HG02571 (cell line): ENCODE measurements at regions not wholly inside any gene's neighbourhood (a gene's known extent, or its start where the extent isn't known, plus 50 kb on each side); places are given as distances from the start of the nearest gene placed in this dataset.

Source experiments
- ATAC-seq: cut with Tn5 transposase; IDR thresholded peaks from one replicate; pipeline ENCODE4 v1.9.1; 2021; ENCODE audit warnings: mild to moderate bottlenecking, moderate library complexity; ENCODE audit not compliant: unreplicated experiment

DNA sequence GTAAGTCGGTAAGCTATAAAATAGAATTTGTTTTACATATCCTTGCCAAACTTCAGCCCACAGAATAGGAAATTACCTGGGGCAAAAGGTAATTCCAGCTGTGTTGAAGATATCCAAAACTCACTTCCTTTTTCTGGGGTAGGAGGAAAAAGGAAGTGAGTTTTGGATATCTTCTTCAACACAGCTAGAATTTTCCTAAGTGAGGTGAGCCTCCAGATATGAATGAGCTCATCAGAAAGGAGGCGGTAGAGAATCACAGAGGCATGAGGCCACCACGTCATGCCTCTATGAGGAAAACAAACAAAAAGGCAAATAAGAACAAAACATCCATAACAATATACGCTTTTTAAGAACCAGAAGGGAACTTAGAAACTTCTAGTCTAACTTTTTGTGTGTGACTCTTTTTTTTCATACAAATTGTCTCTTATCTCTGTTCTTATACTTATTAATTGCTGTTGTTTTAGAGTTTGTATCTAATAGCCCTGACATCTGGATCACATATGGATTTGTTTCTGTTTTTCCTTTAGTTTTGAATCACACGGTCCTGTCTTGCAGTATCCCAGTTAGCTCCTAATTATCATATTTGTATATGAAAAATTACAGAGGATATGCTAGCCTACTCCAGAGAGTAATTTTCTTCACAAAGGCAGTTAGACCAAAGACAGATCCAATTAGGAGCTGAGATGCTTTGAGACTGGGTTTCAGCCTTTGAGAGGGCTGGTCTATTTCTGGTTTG is 104.5 kb downstream of the RBM43 start:
- no peak for ATAC-seq

DNA sequence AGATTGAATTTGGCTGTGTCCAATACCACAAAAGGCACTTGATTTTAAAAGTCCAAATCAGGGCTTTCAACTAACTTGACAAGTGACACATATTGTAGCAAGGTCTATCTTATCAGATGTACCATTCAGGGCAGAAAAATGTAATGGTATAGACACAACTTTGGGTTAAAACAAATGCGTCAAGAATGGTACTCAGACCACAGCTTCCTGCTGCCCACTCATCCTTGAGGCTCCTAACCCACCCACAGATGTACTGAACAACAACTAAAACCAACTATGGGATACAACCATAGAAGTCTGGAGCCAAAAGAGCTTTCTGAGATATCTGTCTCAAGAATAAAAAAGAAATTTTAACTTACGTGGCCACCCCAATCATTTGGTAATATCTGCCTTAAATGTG is 105.2 kb downstream of the RBM43 start:
- no peak for ATAC-seq

DNA sequence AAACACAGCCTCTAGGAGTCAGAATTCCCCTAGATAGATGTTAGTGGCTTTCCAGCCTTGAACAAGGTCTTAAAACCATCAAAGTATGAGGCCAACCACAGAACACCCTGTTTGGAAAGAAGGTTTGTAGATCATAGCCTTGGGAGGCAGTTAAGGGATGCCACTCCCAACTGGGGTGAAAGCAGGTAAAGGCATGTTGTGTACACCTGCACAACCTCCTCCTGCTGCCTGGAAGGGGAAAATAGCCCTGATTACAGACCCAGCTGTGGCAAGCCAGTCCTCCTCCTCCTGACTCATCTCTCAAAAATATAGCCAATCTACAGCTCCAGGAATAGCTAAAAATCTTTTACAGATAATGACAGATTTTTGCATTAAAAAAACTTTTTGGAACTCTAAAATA is 108.1 kb downstream of the RBM43 start:
- no peak for ATAC-seq

DNA sequence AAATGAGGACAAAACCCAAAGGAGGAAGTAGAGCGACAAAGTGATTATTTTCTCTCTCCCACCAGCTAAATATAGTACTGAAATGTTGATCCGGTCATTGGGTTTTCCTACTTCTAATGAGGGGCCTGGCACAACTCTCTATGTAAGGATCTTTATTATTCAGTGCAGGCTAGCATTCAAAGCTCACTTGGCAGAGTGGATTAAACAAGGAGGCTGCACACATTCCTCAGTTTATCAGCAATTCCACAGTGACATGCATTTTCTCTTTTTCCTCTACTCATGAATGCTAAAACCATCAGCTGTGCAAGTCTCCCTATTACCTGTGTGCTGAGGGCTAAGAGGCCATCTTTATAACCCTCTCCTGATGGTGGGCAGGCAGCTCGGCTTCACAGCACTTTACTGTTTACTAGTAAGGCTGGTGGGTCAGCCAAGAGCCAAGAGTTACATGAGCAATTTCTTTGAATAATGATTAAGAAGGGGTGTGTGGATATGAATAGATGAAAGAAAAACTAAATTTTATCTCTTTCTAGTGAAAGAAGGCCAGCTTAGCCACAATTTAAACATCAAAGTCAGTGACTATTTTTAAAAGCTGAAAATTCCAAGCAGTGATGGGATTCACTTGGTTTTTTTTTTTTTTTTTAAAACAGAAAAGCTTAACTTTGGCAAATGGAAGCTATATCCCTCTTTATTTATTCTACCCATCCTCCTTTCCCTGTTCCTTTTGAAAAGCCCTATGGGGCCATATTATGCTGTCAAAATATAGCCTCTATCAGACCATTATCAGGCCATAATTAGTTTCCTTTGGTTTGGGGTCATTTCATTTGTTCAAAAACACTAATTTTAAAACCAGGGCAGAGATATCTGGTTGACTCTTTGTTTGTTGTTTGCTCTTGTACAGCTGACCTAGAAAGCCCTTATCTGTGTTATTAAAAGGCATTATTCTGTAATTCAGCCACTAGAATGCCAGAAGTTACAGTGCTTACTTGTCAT is 111.0 kb downstream of the RBM43 start:
- ATAC-seq, result no peak

DNA sequence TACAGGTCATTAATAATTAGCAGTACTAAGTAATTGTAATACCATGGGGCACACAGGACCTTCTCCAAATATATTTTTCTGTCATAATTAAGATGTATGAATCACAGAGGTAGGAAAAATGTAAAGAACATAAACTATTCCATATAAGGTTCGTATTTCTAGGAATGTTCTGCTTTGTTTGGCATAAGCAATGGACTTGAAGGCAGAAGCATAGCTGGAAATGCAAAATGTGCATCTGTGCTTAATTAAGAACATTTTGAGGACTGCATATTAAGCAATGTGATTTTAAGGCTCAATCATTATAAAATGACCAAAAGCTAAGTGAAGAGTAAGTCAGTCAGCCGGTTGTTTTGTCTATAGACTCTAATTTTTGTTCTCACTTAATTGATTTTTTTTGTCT is 123.2 kb downstream of the RBM43 start:
- ATAC-seq, result no peak

DNA sequence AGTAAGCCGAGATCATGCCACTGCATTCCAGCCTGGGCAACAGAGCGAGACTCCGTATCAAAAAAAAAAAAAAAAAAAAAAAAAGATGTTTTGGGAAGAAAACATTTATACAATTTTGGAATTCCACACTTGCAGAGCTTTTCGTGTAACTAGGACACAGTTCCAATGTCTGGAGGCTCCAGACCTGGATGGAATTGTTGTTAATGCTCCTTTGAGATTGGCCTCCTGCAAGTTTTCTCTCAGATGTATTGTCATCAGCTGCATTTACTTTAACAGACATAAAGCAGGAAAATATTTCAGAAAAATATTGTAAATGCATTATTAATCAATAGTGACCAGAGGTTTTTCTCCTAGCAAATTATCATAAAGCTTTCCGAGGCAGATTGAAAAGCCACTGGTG is 124.1 kb downstream of the RBM43 start:
- no peak for ATAC-seq

DNA sequence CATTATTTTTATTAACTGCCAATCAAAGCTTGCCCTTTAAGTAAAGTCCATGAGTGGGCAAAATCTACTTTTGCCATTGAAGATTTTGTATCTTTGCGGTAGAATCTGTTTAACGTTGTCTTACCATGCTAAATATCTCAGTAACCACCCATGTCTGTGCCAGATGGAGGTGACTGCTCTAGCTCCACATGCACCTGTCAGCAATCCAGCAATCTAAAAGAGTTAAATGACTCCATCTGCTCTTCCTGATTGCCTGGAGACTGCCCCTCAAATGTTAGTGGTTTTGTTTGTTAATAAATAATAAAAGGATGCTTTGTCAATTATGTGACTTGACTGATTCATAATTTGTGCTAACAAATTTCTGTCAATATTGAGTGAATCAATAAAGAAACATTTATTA is 141.7 kb downstream of the RBM43 start:
- ATAC-seq, result no peak

DNA sequence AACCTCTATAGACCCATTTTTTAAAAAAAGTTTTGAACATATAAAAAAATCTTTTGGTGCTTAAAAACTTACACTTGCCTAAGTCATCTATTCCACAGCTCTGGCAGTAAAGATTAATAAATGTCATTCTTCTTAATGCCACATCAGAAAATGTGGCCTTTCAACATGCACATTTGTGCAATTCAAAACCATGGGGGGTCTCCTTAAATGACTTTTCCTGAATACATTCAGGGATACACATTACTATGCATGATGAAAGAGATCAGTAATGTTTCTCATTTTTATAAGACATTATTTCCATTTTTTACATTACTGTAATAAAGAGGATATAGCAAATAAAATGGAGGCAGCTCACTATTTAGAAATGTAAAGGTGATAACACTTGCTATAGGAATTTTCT is 142.3 kb downstream of the RBM43 start:
- no peak for ATAC-seq

DNA sequence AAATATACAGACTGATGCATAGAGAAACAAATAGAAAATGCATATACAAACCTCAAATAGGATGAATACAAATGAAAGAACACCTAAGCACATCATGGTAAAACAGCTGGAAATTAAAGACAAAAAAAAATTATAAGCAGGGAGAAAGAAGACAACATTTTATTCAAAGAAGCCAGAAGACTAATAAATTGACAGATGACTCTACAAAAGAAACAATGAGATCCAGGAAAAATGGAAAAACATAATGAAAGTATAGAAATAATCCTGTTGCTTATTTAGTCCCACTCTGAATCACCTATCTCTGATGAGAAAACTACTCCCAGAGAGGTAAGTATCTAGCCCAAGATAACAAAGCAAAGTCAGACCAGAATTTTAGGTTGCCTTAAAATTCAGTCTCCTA is 143.4 kb downstream of the RBM43 start:
- ATAC-seq, result no peak

DNA sequence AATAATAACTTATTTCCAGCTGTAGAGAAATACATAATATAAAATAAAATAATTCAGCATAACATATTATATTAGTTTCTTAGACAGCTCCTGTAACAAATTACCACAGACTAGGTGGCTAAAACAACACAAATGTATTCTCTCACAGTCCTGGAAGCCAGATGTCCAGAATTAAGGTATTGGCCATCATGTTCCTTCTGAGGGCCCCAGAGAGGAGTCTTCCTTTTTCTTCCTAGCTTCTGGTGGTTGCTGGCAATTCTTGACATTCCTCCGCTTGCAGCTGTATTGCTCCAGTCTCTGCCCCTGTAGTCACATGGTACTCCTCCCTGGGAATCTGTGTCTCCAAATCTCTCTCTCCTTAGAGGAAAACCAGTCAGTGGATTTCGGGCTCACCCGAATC is 146.8 kb downstream of the RBM43 start:
- no peak for ATAC-seq

DNA sequence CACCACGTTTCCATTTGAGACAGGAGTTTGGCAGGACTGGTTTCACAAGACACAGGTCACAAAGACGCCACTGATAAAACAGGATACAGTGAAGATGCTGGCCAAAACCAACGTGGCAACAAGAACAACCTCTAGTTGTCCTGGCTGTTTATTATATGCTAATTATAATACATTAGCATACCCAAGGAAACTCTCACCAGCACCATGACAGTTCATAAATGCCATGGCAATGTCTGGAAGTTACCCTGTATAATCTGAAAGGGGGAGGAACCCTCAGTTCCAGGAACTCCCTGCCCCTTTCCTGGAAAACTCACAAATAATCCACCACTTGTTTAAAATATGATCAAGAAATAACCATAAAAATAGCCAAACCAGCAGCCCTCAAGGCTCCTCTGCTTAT is 148.3 kb downstream of the RBM43 start:
- no peak for ATAC-seq

DNA sequence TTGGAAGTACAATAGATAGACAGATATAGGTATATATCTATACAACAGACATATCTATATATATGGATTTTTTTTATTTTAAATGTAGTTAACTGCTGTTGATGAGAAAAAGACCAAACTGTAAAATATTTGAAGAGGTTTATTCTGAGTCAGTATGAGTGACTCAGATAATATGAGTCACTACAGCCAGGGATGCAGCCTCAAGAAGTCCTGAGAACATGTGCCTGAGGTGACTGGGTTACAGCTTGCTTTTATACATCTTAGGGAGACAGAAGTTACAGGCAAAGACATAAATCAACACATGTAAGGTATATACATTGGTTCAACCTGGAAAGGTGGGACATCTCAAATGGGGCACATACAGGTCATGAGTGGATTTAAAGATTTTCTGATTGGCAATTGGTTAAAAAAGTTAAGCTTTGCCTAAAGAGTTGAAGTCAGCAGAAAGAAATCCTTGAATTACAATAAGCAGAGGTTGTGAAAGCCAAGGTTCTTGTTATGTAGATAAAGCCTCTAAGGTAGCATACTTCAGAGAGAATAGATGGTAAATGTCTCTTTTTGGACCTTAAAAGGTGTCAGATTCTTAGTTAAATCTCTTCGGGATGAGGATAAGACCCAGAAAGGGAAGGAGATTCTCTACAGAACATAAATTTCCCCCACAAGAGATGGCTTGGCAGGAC is 149.9 kb downstream of the RBM43 start:
- ATAC-seq, result no peak

DNA sequence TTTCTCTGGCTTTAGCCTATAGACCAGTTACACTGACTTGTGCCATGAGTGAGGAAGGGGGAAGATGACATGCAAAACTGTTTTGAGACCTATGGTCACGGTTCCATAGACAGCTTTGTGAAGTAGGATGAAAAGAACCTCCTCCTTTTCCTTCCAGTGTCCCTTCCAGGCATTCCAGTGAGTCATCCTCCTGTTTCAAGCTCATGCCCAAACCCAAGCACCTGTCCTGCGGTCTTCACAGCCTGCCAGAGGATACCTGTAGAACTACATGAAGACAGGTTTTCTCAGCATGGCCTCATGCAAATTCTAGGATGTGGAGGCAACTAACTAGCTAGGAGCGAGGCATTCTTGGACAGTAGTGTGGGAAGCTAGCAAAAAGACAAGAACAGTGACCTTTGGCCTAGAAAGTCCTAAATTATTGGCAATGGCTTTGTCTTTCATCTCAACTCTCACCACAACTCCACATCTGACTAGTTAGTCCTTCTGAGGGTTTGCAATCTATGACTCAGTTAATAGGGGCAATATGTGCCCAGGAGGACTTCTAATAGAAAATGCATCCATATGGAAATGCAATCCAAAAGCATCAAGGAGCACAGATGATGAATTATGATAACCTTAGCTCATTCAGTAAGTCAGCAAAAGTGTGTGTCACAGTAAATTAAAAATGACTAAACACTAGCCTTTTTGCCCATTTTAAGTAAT is 154.7 kb downstream of the RBM43 start:
- no peak for ATAC-seq

DNA sequence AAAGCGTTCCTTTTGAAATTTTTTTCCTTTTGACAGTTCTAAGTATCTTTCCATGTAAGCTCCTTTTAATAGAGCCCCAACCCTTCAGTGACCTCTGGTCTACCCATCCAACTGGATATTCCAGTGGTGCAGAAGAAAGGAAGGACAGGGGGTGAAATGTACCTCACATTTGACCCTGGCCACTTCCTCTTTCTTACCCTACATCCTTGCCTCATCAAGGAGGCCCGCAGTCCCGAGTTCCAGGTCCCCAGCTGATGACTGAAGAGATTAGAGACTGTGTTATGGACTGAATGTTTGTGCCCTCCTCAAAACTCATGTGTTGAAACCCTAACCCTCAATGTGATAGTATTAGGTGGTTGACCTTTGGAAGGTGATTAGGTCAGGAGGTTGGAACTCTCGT is 158.1 kb downstream of the RBM43 start:
- no peak for ATAC-seq

DNA sequence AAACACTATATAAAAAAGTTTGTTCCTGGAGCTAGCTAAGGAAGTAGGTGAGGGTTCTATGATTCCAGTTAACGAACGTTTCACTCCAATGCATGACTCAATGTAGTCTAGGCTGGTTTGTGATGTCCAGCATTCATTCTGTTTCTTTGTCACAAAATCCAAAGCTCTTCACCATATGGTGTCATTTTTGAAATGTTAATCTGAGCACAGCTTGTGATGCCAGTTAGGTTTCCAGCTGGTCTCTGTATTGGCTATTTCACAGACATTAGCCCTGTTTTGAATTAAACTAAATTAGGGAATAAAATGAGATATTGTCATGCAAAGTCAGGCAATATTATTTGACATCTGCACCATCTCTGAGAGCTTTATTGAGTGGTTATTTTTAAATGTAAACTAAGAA is 159.4 kb downstream of the RBM43 start:
- ATAC-seq, result no peak

DNA sequence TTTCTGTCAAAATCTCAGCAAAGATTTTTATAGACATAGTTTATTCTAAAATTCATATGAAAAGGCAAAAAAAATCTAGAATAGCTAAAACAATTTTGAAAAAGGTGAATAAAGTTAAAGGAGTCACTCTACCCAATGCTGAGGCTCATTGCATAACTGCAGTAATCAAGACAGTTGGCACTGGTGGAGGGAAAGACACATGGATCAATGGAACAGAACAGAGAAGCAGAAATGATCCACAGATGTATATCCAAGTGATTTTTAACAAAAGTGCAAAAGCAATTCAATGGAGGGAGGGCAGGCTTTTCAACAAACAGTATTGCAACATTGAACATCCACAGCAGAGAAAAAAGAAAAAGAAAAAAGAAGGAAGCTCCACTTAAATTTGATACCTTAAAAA is 162.8 kb downstream of the RBM43 start:
- no peak for ATAC-seq

DNA sequence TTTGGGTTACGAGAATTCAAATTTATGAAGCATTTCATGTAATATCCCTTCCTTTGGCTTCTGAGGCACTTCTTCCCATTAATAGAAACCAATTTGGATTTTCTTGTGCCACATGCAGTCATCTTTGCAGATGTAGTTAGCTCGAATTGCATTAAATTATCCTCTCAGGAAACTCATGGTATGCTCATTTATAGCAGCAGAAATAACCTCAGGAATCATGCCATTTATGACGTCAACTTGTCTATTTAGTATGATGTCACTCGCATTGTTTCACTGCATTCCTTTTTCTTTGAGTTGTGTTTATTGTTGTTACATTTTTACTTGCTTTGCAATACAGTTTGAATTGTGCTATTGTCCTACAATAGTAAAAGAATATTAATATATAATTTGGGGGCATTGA is 163.8 kb downstream of the RBM43 start:
- no peak for ATAC-seq

DNA sequence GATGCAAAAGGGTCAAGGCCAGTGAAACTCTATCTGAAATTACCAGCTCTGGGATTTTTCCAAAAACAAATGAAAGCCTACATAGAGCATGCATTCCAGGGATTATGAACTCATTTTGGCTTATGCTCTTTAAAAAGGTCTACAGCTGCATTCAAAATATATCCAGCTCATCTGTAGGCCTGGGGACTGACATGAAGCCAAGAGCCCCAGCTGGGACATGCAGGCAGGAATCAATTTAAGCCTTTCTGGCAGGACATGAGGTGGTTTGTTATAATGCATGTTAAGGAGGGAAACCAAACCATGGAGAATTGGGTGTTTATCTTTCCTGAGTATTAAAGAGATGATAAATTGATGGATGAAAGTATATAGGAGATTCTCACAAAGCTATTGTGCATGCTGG is 164.5 kb downstream of the RBM43 start:
- ATAC-seq, result no peak

DNA sequence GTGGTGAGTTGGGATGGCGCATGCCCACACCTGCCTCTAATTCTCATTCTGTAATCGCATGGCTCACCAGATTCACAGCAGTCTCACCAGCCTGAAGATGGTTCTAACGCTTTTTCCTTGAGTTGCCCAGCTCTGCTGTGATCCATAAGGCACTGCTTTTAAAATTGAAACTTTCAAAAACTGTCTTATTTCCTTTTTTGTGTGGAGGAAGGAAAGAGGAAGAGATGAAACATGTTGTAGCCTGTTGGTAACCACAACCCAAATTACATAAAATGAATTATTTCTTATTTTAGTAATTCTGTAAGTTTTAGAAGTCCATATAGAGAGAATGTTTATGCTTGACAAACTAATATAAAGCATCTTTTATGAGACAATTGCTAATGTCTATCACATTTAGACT is 165.4 kb downstream of the RBM43 start:
- no peak for ATAC-seq

DNA sequence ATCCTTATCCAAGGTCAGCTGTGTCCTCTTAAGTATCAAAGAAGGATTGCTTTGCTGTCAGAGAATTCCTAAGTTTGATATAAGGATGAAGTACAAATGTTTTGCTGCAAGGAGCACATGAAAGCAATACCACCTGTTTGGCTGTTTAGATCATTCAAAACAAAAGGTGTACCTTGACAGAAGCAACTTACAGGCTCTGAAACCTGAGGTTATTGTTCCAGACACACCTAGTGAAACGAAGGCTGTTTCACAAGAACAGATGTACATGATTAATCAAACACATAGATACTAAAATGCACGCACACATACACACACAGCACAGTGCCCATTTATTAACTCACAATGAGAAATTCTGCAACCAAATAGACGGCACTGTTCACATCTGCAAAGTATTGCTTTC is 166.2 kb downstream of the RBM43 start:
- ATAC-seq, result no peak

DNA sequence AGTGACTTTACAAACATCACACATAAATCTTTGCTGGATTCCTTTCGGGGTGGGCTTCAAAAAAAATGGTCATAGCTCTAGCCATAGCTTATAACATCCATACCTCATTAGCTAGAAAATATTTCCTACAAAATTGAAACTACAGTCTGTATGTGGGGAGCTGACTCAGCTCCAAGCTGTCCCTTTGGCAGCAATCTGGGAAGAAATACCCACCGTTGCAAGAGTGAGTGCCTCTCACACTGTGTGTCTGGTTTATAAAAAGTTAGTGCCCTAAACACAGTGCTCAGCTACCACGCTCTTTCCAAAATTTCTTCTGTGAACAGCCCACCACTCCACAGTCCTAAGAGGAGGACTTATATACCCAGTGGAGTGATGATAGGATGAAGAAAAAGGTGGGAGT is 170.1 kb downstream of the RBM43 start:
- no peak for ATAC-seq
